Adrenal gland (tissue), 5 donors: ENCODE measurements at regions not wholly inside any gene's neighbourhood (a gene's known extent, or its start where the extent isn't known, plus 50 kb on each side); places are given as distances from the start of the nearest gene placed in this dataset.

Source experiments
- POLR2A ChIP-seq, 2 donors: fragments of 450-650 bp; IDR thresholded peaks; one replicate each; pipeline ENCODE4 v1.6.1; 2017; ENCODE audit warnings: antibody characterized with exemption in 2 of 2, mild to moderate bottlenecking in 2 of 2, moderate library complexity in 1 of 2
- TF ChIP-seq, protein P1 (sequence below), 6 experiments: fragments of 450-650 bp in 4 of 6; fragments of 200-600 bp in 2 of 6; sonication (generic) in 1 of 6; IDR thresholded peaks; 1 replicate in 5 of 6; 2 replicates in 1 of 6; pipeline versions ENCODE4 v1.5.1 to v1.8.0; 2016 to 2021; ENCODE audit warnings: antibody characterized with exemption in 6 of 6, mild to moderate bottlenecking in 2 of 6, moderate library complexity in 1 of 6
- donor health status: DM: no; HTN: no; CAD: no.

DNA sequence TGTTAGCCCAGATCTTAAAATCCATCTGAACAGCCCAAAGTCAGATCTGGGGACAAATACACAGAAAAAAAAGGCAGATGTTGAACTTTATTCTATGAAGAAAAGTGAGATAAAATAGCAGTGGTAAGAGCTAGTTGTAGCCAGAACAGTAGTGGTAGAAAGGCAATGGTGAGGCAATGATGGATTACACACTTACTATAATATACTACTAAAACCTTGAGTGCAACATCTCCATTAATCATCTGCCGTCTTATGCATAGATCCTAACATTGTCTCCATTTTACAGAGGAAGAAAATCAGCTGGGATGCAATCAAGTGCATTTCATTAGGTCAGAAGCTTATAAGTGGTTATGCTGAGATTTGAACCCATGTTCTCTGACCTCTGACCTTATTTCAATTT, 699.6 kb downstream of the CDH11 start:
- TF ChIP-seq, protein P1, sequence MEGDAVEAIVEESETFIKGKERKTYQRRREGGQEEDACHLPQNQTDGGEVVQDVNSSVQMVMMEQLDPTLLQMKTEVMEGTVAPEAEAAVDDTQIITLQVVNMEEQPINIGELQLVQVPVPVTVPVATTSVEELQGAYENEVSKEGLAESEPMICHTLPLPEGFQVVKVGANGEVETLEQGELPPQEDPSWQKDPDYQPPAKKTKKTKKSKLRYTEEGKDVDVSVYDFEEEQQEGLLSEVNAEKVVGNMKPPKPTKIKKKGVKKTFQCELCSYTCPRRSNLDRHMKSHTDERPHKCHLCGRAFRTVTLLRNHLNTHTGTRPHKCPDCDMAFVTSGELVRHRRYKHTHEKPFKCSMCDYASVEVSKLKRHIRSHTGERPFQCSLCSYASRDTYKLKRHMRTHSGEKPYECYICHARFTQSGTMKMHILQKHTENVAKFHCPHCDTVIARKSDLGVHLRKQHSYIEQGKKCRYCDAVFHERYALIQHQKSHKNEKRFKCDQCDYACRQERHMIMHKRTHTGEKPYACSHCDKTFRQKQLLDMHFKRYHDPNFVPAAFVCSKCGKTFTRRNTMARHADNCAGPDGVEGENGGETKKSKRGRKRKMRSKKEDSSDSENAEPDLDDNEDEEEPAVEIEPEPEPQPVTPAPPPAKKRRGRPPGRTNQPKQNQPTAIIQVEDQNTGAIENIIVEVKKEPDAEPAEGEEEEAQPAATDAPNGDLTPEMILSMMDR (IDR thresholded peaks at IDR 0.05) = no peak
- no peak for TF ChIP-seq POLR2A (IDR thresholded peaks at IDR 0.05)
